Stomach (tissue), 8 donors: ENCODE measurements at regions not wholly inside any gene's neighbourhood (a gene's known extent, or its start where the extent isn't known, plus 50 kb on each side); places are given as distances from the start of the nearest gene placed in this dataset.
"Not testable (repeated sequence)": the region's sequence is repeated elsewhere in the genome, so short reads cannot be mapped to it uniquely, and the experiment has no call there.

ENCODE experiments used
- DNase-seq, 2 donors: peaks; one replicate each; pipeline versions ENCODE4 v3.0.0 to v3.0.0-alpha.2; 2013 to 2019
- H3K27ac ChIP-seq, 5 donors: fragments of 200-600 bp in 4 of 5; sonication (generic) in 4 of 5; one replicate each; pipeline ENCODE4 v1.5.1; 2013 to 2019; ENCODE audit warnings: mild to moderate bottlenecking in 1 of 5, moderate library complexity in 1 of 5
- H3K27me3 ChIP-seq, 3 donors: fragments of 200-600 bp; sonication (generic); one replicate each; pipeline ENCODE4 v1.5.1; 2017 to 2019; ENCODE audit warnings: mixed run types in 1 of 3
- H3K36me3 ChIP-seq, 4 donors: fragments of 200-600 bp; sonication (generic); 1 replicate in 3 of 4; 2 replicates in 1 of 4; pipeline ENCODE4 v1.5.1; 2016 to 2019
- H3K4me1 ChIP-seq, 4 donors: fragments of 200-600 bp; sonication (generic); one replicate each; pipeline ENCODE4 v1.5.1; 2016 to 2019
- H3K4me3 ChIP-seq, 4 donors: fragments of 200-600 bp; sonication (generic) in 3 of 4; one replicate each; pipeline ENCODE4 v1.5.1; 2016 to 2019; ENCODE audit warnings: mild to moderate bottlenecking in 1 of 4
- H3K9me3 ChIP-seq, 4 donors: fragments of 200-600 bp; sonication (generic); one replicate each; pipeline ENCODE4 v1.5.1; 2016 to 2019
- CTCF ChIP-seq, 7 experiments: fragments of 450-650 bp in 4 of 7; fragments of 200-600 bp in 3 of 7; sonication (generic) in 3 of 7; IDR thresholded peaks; one replicate each; pipeline ENCODE4 v1.5.1; 2016 to 2019; ENCODE audit warnings: antibody characterized with exemption in 7 of 7, control low read depth in 2 of 7, mild to moderate bottlenecking in 1 of 7
- EP300 ChIP-seq: sonication (generic); formaldehyde crosslinking; IDR thresholded peaks from one replicate; pipeline ENCODE4 v1.6.1; 2017; ENCODE audit warnings: antibody characterized with exemption
- POLR2A ChIP-seq, 4 donors: fragments of 450-650 bp; IDR thresholded peaks; one replicate each; pipeline ENCODE4 v1.6.1; 2016; ENCODE audit warnings: antibody characterized with exemption in 4 of 4, control low read depth in 2 of 4, mild to moderate bottlenecking in 1 of 4, moderate library complexity in 1 of 4
- POLR2AphosphoS5 ChIP-seq, 3 donors: sonication (generic); formaldehyde crosslinking; IDR thresholded peaks; one replicate each; pipeline ENCODE4 v1.6.1; 2016; ENCODE audit warnings: antibody characterized with exemption in 3 of 3
- WGBS, 5 donors: extraction: QIAGEN DNeasy Blood & Tissue Kit in 3 of 5; methylation state at CpG; one replicate each; pipeline versions ENCODE4 v1.1.5 to v1.1.7; 2013 to 2018; 5-methylcytosine and 5-hydroxymethylcytosine counted together
- intact Hi-C: fragments of 100-400 bp; cut with DNase I; formaldehyde crosslinking; loops from one replicate; pipeline ENCODE4 v1.15.1; 2023; ENCODE audit warnings: low total_unique reads
- donor health status: healthy with polysubstance abuse.
- donor health status: Bipolar disorder and iron deficiency.
- donor health status: healthy.

- 89 to 96% (median 92%) methylated on average over 2 of the region's 2 CpGs for WGBS, 5 donors
- intact Hi-C loops, result no loop called here
- H3K27ac ChIP-seq, result no peak overlapping the region
These were observed 301.8 kb upstream of the CHRM3 start for GRCh38 chr1:239084459-239085080.

GRCh38 chr1:239081947-239082346, 304.4 kb upstream of the CHRM3 start:
- H3K9me3 ChIP-seq, intact Hi-C loops, H3K27me3 ChIP-seq, H3K36me3 ChIP-seq, DNase-seq, H3K4me3 ChIP-seq, H3K4me1 ChIP-seq, H3K27ac ChIP-seq: not testable (repeated sequence)
- WGBS, 5 donors, result 69 to 85% (median 80%) methylated on average over 3 of the region's 3 CpGs

More at GRCh38 chr1:239084459-239085080, 301.8 kb upstream of the CHRM3 start:
- TF ChIP-seq POLR2A (IDR thresholded peaks at IDR 0.05), result no peak
- no peak for TF ChIP-seq POLR2AphosphoS5 (IDR thresholded peaks at IDR 0.05)
- TF ChIP-seq EP300, result no peak
- no peak for TF ChIP-seq CTCF (IDR thresholded peaks at IDR 0.05)
- Histone ChIP-seq H3K4me3 (no peak overlapping the region), H3K9me3 (peaks cover 0 to 7% (median 0%) of the 10 kb centered on the region in 4 donors), H3K27me3 (no peaks in the 10 kb centered on the region), H3K4me1 (no peaks in the 10 kb centered on the region), H3K36me3 (no peaks in the 10 kb centered on the region)
- no peak for DNase-seq

- Histone ChIP-seq H3K4me1 (no peaks in the 10 kb centered on the region), H3K27ac (no peak overlapping the region), H3K4me3 (no peak overlapping the region), H3K9me3 (no peaks in the 10 kb centered on the region), H3K36me3 (no peaks in the 10 kb centered on the region), H3K27me3 (no peaks in the 10 kb centered on the region)
- no peak for TF ChIP-seq POLR2A (IDR thresholded peaks at IDR 0.05)
- TF ChIP-seq POLR2AphosphoS5 (IDR thresholded peaks at IDR 0.05), result no peak
- TF ChIP-seq EP300, result no peak
- TF ChIP-seq CTCF (IDR thresholded peaks at IDR 0.05), result no peak
- no peak for DNase-seq
- intact Hi-C loops, result no loop called here
These were observed 318.9 kb upstream of the CHRM3 start for GRCh38 chr1:239067480-239067879.

GRCh38 chr1:239067058-239067457, 319.3 kb upstream of the CHRM3 start:
- 55 to 89% (median 74%) methylated on average over 1 of the region's 1 CpG for WGBS, 5 donors
- no peak for DNase-seq

More at GRCh38 chr1:239067058-239067457, 319.3 kb upstream of the CHRM3 start:
- Histone ChIP-seq H3K9me3 (no peaks in the 10 kb centered on the region), H3K27ac (no peak overlapping the region), H3K4me1 (no peaks in the 10 kb centered on the region), H3K27me3 (no peaks in the 10 kb centered on the region), H3K36me3 (no peaks in the 10 kb centered on the region), H3K4me3 (no peak overlapping the region)
- TF ChIP-seq POLR2AphosphoS5 (IDR thresholded peaks at IDR 0.05), result no peak
- no peak for TF ChIP-seq CTCF (IDR thresholded peaks at IDR 0.05)
- TF ChIP-seq POLR2A (IDR thresholded peaks at IDR 0.05), result no peak
- TF ChIP-seq EP300, result no peak
- intact Hi-C loops, result no loop called here
